Keratinocyte (primary cell): ENCODE measurements at regions not wholly inside any gene's neighbourhood (a gene's known extent, or its start where the extent isn't known, plus 50 kb on each side); places are given as distances from the start of the nearest gene placed in this dataset.

Experiments
- DNase-seq: peaks from one replicate; pipeline ENCODE4 v3.0.0-alpha.2; 2011; ENCODE audit warnings: low read depth, missing footprints, low spot score
- FAIRE-seq: peaks from 2 replicates; lab custom pipeline; 2011; peaks lifted over from hg19 to GRCh38; lab: Jason Lieb, UNC
- H2AFZ ChIP-seq: 2 replicates; pipeline ENCODE4 v1.6.0; 2012; ENCODE audit warnings: low read length, control low read depth, inconsistent platforms; ENCODE audit not compliant: control insufficient read depth
- H3K27ac ChIP-seq: 2 replicates; pipeline ENCODE4 v1.5.1; 2011; ENCODE audit warnings: low read length; ENCODE audit not compliant: control insufficient read depth, insufficient read depth
- H3K27me3 ChIP-seq: 3 replicates; pipeline ENCODE4 v1.6.0; 2011; ENCODE audit warnings: low read length; ENCODE audit not compliant: control insufficient read depth, insufficient read depth; ENCODE audit errors: extremely low read depth
- H3K36me3 ChIP-seq, 2 experiments: 2 replicates in 1 of 2; 3 replicates in 1 of 2; pipeline ENCODE4 v1.5.1; 2011; ENCODE audit warnings: low read length in 2 of 2, mild to moderate bottlenecking in 1 of 2; ENCODE audit not compliant: control insufficient read depth in 2 of 2, insufficient read depth in 2 of 2; ENCODE audit errors: extremely low read depth in 1 of 2
- H3K4me1 ChIP-seq: 3 replicates; pipeline ENCODE4 v1.5.1; 2011; ENCODE audit warnings: low read length; ENCODE audit not compliant: control insufficient read depth, insufficient read depth; ENCODE audit errors: extremely low read depth
- H3K4me2 ChIP-seq: 3 replicates; pipeline ENCODE4 v1.6.0; 2011; ENCODE audit warnings: low read depth, low read length; ENCODE audit not compliant: control insufficient read depth, insufficient read depth; ENCODE audit errors: extremely low read depth
- H3K4me3 ChIP-seq, 3 experiments: fragments of 200-600 bp in 1 of 3; sonication (generic) in 1 of 3; 2 replicates in 2 of 3; 3 replicates in 1 of 3; pipeline ENCODE4 v1.5.1; 2011 to 2016; ENCODE audit warnings: low read length in 3 of 3, mild to moderate bottlenecking in 3 of 3, control low read depth in 2 of 3, inconsistent platforms in 1 of 3, low read depth in 1 of 3, mixed read lengths in 1 of 3, mixed run types in 1 of 3, moderate library complexity in 1 of 3; ENCODE audit not compliant: control insufficient read depth in 2 of 3, insufficient read depth in 2 of 3; ENCODE audit errors: extremely low read depth in 1 of 3
- H3K79me2 ChIP-seq: 2 replicates; pipeline ENCODE4 v1.6.0; 2012; ENCODE audit warnings: low read length; ENCODE audit not compliant: control insufficient read depth, insufficient read depth
- H3K9ac ChIP-seq: 3 replicates; pipeline ENCODE4 v1.6.0; 2011; ENCODE audit warnings: low read length; ENCODE audit not compliant: control insufficient read depth, insufficient read depth; ENCODE audit errors: extremely low read depth
- H3K9me1 ChIP-seq: 3 replicates; pipeline ENCODE4 v1.6.0; 2011; ENCODE audit warnings: low read length; ENCODE audit not compliant: control insufficient read depth, insufficient read depth; ENCODE audit errors: extremely low read depth
- H3K9me3 ChIP-seq: 2 replicates; pipeline ENCODE4 v1.5.1; 2012; ENCODE audit warnings: low read depth, low read length; ENCODE audit not compliant: control insufficient read depth
- H4K20me1 ChIP-seq: 3 replicates; pipeline ENCODE4 v1.6.0; 2011; ENCODE audit warnings: low read length; ENCODE audit not compliant: control insufficient read depth, insufficient read depth; ENCODE audit errors: extremely low read depth
- CTCF ChIP-seq, 3 experiments: IDR thresholded peaks in 1 of 3; conservative IDR thresholded peaks in 1 of 3; optimal IDR thresholded peaks in 1 of 3; 2 replicates in 2 of 3; 3 replicates in 1 of 3; pipeline versions ENCODE3 to v1.5.1; 2011; ENCODE audit warnings: low read length in 3 of 3, mild to moderate bottlenecking in 3 of 3, moderate library complexity in 2 of 3, control low read depth in 1 of 3, inconsistent platforms in 1 of 3; ENCODE audit not compliant: insufficient read depth in 2 of 3; ENCODE audit errors: extremely low read depth in 1 of 3
- EZH2 ChIP-seq: IDR thresholded peaks from one replicate; pipeline ENCODE4 v1.6.1; 2012; ENCODE audit warnings: inconsistent platforms, mild to moderate bottlenecking, low read length, moderate library complexity
- dilution Hi-C: fragments of 300-500 bp; cut with MboI; formaldehyde crosslinking; loops from one replicate; pipeline ENCODE4 v1.7.0; 2020; ENCODE audit warnings: low sequenced_read_pairs; ENCODE audit not compliant: extremely low pct_ligation_motif_present

DNA sequence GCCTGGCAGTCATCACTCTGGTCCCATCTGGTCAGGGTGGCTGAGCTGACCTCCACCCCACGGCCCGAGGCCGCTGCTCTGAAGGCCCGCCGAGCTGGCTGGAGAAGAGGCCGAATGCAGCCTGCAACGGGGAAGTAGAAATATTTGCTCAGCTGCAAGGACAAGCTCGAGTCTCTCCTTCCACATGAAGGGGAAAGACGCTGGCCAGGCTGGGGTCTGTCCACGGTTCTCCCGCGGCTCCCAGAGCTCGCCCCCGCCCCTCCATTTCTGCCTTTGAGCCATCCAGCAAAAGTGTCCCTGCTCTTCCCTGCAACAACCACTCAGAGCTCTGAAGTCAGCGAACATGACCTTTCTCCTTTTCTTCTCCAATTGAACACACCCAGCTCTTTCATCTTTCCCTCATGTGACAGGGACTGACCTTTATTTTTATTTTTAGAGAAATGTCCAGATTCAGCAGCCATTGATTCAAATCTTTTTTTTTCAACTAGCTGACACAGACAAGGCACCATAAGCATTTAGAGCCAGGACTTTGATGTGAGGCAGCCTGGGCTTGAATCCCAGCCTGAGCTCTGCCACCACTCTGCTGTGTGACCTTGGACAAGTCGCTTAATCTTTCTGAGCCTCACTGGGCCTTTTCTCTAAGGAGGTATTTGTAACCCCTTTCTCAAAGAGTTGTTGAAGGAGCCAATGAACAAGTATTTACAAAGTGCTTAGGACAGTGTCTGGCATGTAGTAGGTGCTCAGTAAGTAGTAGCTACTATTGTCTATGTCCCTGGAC, 149.3 kb upstream of the WNT4 start:
- Histone ChIP-seq H2AFZ (no peak overlapping the region), H3K36me3 (no peaks in the 10 kb centered on the region), H3K4me2 (no peak overlapping the region), H3K4me1 (peaks cover 4% of the 10 kb centered on the region), H4K20me1 (no peaks in the 10 kb centered on the region), H3K9ac (no peak overlapping the region), H3K79me2 (no peaks in the 10 kb centered on the region), H3K9me3 (no peaks in the 10 kb centered on the region), H3K27ac (no peak overlapping the region), H3K4me3 (no peak overlapping the region), H3K9me1 (no peaks in the 10 kb centered on the region), H3K27me3 (peaks cover 11% of the 10 kb centered on the region)
- TF ChIP-seq EZH2 = no peak
- no peak for TF ChIP-seq CTCF (optimal IDR thresholded peaks at IDR 0.05 in 1 of 3, IDR thresholded peaks at IDR 0.05 in 1 of 3, conservative IDR thresholded peaks at IDR 0.05 in 1 of 3; ENCODE audit: extremely low read depth in 1 of 3, insufficient read depth in 2 of 3, low read length in 3 of 3)
- dilution Hi-C loops = no loop called here
- FAIRE-seq (no peak), DNase-seq (no peak)

GRCh38 chr1:22295396-22295795, 152.5 kb upstream of the WNT4 start:
- Histone ChIP-seq H3K79me2 (no peaks in the 10 kb centered on the region), H4K20me1 (no peaks in the 10 kb centered on the region), H3K4me3 (no peak overlapping the region), H3K36me3 (no peaks in the 10 kb centered on the region), H3K27me3 (peaks cover 14% of the 10 kb centered on the region), H3K9me3 (no peaks in the 10 kb centered on the region), H3K4me2 (no peak overlapping the region), H3K9me1 (no peaks in the 10 kb centered on the region), H2AFZ (no peak overlapping the region), H3K4me1 (no peaks in the 10 kb centered on the region), H3K9ac (no peak overlapping the region), H3K27ac (no peak overlapping the region)
- dilution Hi-C loops = no loop called here
- FAIRE-seq (no peak), DNase-seq (no peak)
- no peak for TF ChIP-seq CTCF (optimal IDR thresholded peaks at IDR 0.05 in 1 of 3, IDR thresholded peaks at IDR 0.05 in 1 of 3, conservative IDR thresholded peaks at IDR 0.05 in 1 of 3; ENCODE audit: extremely low read depth in 1 of 3, insufficient read depth in 2 of 3, low read length in 3 of 3)
- TF ChIP-seq EZH2 = no peak
